ENCODE measurements at regions not wholly inside any gene's neighbourhood (a gene's known extent, or its start where the extent isn't known, plus 50 kb on each side); places are given as distances from the start of the nearest gene placed in this dataset.

GRCh38 chrX:42996861-42997260 lies 218.9 kb upstream of the PPP1R2C start:
- no peak for TF ChIP-seq CTCF (IDR thresholded peaks at IDR 0.05; ENCODE audit: low read depth, low read length, missing input control)
- no peak for TF ChIP-seq REST (IDR thresholded peaks at IDR 0.05)
- TF ChIP-seq ATF3 (IDR thresholded peaks at IDR 0.05) = no peak
- TF ChIP-seq RAD21 (IDR thresholded peaks at IDR 0.05) = no peak

All from liver (tissue), 3 donors.